B cell (primary cell): ENCODE measurements at regions not wholly inside any gene's neighbourhood (a gene's known extent, or its start where the extent isn't known, plus 50 kb on each side); places are given as distances from the start of the nearest gene placed in this dataset.
"Not testable (repeated sequence)": the region's sequence is repeated elsewhere in the genome, so short reads cannot be mapped to it uniquely, and the experiment has no call there.

ENCODE experiments used
- EZH2 ChIP-seq: IDR thresholded peaks from 2 replicates; pipeline ENCODE4 v1.6.1; 2012; ENCODE audit warnings: borderline replicate concordance, low read depth, mild to moderate bottlenecking, moderate library complexity, low read length; ENCODE audit not compliant: insufficient read depth, poor library complexity, severe bottlenecking
- TF ChIP-seq, protein P1 (sequence below): fragments of 200-600 bp; IDR thresholded peaks from one replicate; pipeline ENCODE4 v1.8.0; 2022; ENCODE audit warnings: antibody characterized with exemption, mild to moderate bottlenecking

DNA sequence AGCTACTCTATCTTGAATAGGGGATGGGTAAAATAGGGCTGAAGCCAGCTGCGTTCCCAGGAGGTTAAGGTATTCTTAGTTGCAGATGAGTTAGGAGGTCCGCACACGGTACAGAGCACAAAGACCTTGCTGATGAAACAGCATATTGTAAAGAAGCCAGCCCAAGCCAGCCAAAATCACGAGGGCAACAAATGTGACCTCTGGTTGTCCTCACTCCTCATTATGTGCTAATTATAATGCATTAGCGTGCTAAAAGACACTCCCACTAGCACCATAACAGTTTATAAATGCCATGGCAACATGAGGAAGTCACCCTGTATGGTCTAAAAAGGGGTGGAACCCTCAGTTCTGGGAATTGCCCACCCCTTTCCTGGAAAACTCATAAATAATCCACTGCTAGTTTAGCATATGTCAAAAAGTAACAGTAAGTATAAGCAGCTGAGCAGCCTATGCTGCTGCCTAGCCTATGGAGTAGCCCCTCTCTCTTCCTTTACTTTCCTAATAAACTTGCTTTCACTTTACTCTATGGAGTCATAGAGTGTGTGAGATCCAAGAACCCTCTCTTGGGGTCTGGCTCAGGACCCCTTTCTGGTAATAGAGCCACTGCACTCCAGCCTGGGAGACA lies 98.9 kb upstream of the NOX4 start:
- TF ChIP-seq, protein P1, sequence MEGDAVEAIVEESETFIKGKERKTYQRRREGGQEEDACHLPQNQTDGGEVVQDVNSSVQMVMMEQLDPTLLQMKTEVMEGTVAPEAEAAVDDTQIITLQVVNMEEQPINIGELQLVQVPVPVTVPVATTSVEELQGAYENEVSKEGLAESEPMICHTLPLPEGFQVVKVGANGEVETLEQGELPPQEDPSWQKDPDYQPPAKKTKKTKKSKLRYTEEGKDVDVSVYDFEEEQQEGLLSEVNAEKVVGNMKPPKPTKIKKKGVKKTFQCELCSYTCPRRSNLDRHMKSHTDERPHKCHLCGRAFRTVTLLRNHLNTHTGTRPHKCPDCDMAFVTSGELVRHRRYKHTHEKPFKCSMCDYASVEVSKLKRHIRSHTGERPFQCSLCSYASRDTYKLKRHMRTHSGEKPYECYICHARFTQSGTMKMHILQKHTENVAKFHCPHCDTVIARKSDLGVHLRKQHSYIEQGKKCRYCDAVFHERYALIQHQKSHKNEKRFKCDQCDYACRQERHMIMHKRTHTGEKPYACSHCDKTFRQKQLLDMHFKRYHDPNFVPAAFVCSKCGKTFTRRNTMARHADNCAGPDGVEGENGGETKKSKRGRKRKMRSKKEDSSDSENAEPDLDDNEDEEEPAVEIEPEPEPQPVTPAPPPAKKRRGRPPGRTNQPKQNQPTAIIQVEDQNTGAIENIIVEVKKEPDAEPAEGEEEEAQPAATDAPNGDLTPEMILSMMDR = not testable (repeated sequence)
- not testable (repeated sequence) for TF ChIP-seq EZH2
